ENCODE measurements at regions not wholly inside any gene's neighbourhood (a gene's known extent, or its start where the extent isn't known, plus 50 kb on each side); places are given as distances from the start of the nearest gene placed in this dataset.
"Not testable (repeated sequence)": the region's sequence is repeated elsewhere in the genome, so short reads cannot be mapped to it uniquely, and the experiment has no call there.

DNA sequence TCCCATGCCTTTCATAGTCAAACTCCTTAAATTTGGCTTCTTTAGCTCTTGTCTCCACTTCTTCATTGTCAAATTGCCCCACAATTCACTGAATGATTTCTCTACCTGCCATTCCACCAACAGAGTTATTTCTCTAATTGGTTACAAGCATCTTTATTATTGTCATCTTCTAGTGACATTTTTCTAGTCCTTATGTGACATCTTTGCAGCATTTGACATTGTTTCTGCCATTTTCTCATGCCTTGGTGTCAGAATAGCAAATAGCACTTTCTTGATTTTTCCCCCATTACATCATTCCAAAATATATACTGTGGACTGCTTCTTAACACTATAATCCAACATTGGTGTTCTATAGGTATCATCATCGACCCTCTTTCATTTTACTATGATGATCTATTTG lies 137.7 kb upstream of the HDDC2 start:
- H3K9me3 ChIP-seq (ENCODE audit: control insufficient read depth, low read length) = no peaks in the 10 kb centered on the region
- DNase-seq (no peak), ATAC-seq (ENCODE audit: low FRiP score) (no peak)
- no peaks in the 10 kb centered on the region for H3K27me3 ChIP-seq (ENCODE audit: control insufficient read depth in 1 of 2, insufficient read depth in 2 of 2, low read length in 1 of 2)
- no peak overlapping the region for H3K27ac ChIP-seq (ENCODE audit: low read depth in 1 of 2, low read length in 2 of 2)
- peaks cover 0 to 16% of the 10 kb centered on the region in 2 donors for H3K4me1 ChIP-seq (ENCODE audit: control insufficient read depth in 1 of 2, insufficient read depth in 2 of 2, low read length in 2 of 2)
- no peak overlapping the region for H3K4me3 ChIP-seq (ENCODE audit: low read length in 2 of 2)
- 97 to 98% methylated on average over 1 of the region's 1 CpG for WGBS, 2 donors
- intact Hi-C loops (cut with DNase I) = no loop called here
- H3K36me3 ChIP-seq (ENCODE audit: control insufficient read depth in 1 of 2, insufficient read depth in 2 of 2, low read length in 1 of 2) = peaks cover 0 to 2% of the 10 kb centered on the region in 2 donors

DNA sequence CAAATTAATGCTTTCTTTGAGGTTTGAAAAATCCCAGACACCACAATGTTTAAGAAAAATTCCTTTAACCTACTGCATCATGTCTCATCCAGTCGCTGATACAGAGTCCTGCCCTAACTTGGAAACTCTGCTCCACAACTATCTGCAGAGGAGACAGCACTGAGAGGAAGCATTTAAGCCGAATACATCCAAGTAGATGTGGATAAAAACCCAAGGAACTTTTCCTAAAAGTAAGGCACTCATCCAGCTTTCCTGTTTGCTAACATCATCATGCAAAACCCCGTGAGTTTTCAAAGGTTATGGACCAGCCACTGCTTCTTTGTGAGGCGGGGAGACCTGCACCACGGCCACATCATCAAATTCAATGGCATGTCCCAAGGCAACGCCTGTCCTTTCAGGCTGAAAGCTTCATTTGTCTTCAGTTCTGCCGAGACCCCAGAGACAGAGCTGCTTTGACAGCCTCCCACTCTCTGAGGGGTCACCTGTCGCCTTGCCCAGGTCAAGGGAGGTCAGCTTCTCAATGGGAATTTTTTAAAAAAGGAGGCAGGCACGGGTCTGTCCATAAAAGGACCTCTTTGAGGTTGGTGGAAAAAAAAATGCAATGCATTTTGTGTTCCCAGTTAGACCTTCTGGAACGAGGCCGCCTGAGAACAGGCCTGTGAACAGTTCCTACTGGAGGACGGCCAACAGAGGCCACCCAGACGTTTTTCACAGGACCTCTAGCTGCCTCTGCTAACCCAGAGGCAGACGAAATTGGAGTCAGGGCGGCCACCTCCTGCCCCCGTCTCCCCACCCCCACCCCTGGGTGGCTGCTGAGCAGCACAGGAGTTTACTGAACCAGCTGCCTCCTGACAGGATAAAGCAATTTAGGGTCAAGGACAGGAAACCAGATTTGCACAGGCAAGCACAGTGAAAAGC lies 142.5 kb upstream of the HDDC2 start:
- DNase-seq (peak; percentile 87 to 88), ATAC-seq (ENCODE audit: low FRiP score) (peak; percentile 89)
- peaks cover 0 to 20% of the 10 kb centered on the region in 2 donors for H3K4me1 ChIP-seq (ENCODE audit: control insufficient read depth in 1 of 2, insufficient read depth in 2 of 2, low read length in 2 of 2)
- 2 to 7% methylated on average over 16 of the region's 16 CpGs for WGBS, 2 donors
- peak overlapping the region; percentile 96 to 99 for H3K27ac ChIP-seq (ENCODE audit: low read depth in 1 of 2, low read length in 2 of 2)
- peak overlapping the region; percentile 47 to 67 for H3K4me3 ChIP-seq (ENCODE audit: low read length in 2 of 2)
- intact Hi-C loops (cut with DNase I) = loop anchor here (5.0 to 10.0 kb wide), 2 partner anchors 301 to 303 kb away; partner anchors contain the start of gene HEY2 (in 2 of the 2)
- no peaks in the 10 kb centered on the region for H3K36me3 ChIP-seq (ENCODE audit: control insufficient read depth in 1 of 2, insufficient read depth in 2 of 2, low read length in 1 of 2)
- H3K9me3 ChIP-seq (ENCODE audit: control insufficient read depth, low read length) = no peaks in the 10 kb centered on the region
- H3K27me3 ChIP-seq (ENCODE audit: control insufficient read depth in 1 of 2, insufficient read depth in 2 of 2, low read length in 1 of 2) = no peaks in the 10 kb centered on the region

DNA sequence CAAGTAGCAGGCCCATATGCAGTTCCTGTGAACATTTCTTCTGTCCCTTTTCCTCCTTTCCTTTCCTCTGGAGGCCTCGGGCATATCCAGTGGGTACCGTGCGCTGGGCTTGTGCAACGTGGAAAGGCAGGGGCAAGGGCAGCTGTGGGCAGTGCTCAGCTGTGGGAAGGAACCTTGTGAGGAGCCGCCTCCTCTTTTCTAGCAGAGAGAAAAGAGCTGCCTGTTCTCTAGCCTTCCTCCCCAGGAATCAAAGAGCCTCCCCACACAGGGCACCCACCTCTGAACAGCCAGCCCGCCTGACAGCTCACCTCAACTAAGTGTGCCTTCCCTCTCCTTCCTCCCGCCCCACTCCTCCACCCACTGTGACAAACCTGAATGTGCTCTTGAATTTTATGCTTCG lies 143.3 kb upstream of the HDDC2 start:
- 22 to 23% methylated on average over 7 to 8 of the region's 8 CpGs for WGBS, 2 donors

DNA sequence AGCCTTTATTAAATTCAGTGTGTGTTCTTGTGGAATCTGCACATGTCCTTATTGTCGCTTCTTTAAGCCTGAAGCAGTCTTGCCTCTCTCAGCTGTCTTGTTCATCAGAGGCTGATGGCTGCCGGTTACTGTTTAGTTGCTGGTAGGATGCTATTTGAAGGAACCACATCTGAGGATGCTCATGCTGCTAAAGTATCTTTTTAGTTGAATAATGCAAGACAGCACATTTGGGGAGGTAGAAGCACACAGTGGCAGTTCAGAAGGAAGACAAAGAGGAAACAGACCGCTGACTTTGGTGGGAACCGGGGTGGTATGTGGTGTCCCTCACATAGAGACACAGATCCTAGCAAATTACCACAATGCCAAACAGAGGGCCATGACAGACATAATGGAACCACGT lies 144.2 kb upstream of the HDDC2 start:
- 96% methylated on average over 5 of the region's 5 CpGs for WGBS, 2 donors
- ATAC-seq (ENCODE audit: low FRiP score) (no peak), DNase-seq (no peak)
- H3K27me3 ChIP-seq (ENCODE audit: control insufficient read depth in 1 of 2, insufficient read depth in 2 of 2, low read length in 1 of 2) = no peaks in the 10 kb centered on the region
- peak overlapping the region; percentile 80 to 99 for H3K27ac ChIP-seq (ENCODE audit: low read depth in 1 of 2, low read length in 2 of 2)
- no peak overlapping the region for H3K4me3 ChIP-seq (ENCODE audit: low read length in 2 of 2)
- intact Hi-C loops (cut with DNase I) = loop anchor here in 1 of 2 donors (10.0 kb wide), 1 partner anchor 299 kb away; the partner anchor contains the start of gene HEY2
- no peaks in the 10 kb centered on the region for H3K36me3 ChIP-seq (ENCODE audit: control insufficient read depth in 1 of 2, insufficient read depth in 2 of 2, low read length in 1 of 2)
- H3K9me3 ChIP-seq (ENCODE audit: control insufficient read depth, low read length) = no peaks in the 10 kb centered on the region
- H3K4me1 ChIP-seq (ENCODE audit: control insufficient read depth in 1 of 2, insufficient read depth in 2 of 2, low read length in 2 of 2) = peaks cover 0 to 17% of the 10 kb centered on the region in 2 donors

More for the DNA sequence above, 143.3 kb upstream of the HDDC2 start:
- intact Hi-C loops (cut with DNase I) = loop anchor here in 1 of 2 donors (10.0 kb wide), 1 partner anchor 300 kb away; the partner anchor contains the start of gene HEY2
- no peaks in the 10 kb centered on the region for H3K9me3 ChIP-seq (ENCODE audit: control insufficient read depth, low read length)
- peaks cover 0 to 20% of the 10 kb centered on the region in 2 donors for H3K4me1 ChIP-seq (ENCODE audit: control insufficient read depth in 1 of 2, insufficient read depth in 2 of 2, low read length in 2 of 2)
- peak overlapping the region; percentile 96 to 99 for H3K27ac ChIP-seq (ENCODE audit: low read depth in 1 of 2, low read length in 2 of 2)
- ATAC-seq (ENCODE audit: low FRiP score) = peak; percentile 78
- no peaks in the 10 kb centered on the region for H3K27me3 ChIP-seq (ENCODE audit: control insufficient read depth in 1 of 2, insufficient read depth in 2 of 2, low read length in 1 of 2)
- peak; percentile 61 to 76 for DNase-seq
- peak overlapping the region; percentile 45 to 67 for H3K4me3 ChIP-seq (ENCODE audit: low read length in 2 of 2)
- no peaks in the 10 kb centered on the region for H3K36me3 ChIP-seq (ENCODE audit: control insufficient read depth in 1 of 2, insufficient read depth in 2 of 2, low read length in 1 of 2)

DNA sequence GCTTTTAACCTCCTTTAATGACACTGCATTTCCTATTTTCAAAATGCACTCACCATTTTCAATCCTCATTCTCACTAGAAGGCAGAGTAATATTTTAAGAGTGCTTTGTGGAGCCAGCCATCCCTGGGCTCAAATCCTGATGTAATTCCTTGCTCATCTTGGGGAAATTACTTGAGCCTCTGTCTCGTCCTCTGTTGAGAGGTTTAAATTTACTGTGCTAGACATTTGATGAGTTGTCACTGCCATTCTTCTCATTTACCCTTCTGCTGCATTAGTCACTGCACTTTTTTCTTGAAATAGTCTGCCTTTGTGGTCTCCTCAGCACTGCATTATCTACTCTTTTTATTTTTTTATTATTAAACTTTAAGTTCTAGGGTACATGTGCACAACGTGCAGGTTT lies 150.0 kb upstream of the HDDC2 start:
- ATAC-seq (ENCODE audit: low FRiP score) (no peak), DNase-seq (no peak)
- Histone ChIP-seq H3K36me3 (ENCODE audit: control insufficient read depth in 1 of 2, insufficient read depth in 2 of 2, low read length in 1 of 2) (no peaks in the 10 kb centered on the region), H3K9me3 (ENCODE audit: control insufficient read depth, low read length) (no peaks in the 10 kb centered on the region), H3K4me3 (ENCODE audit: low read length in 2 of 2) (no peak overlapping the region), H3K27ac (ENCODE audit: low read depth in 1 of 2, low read length in 2 of 2) (no peak overlapping the region), H3K4me1 (ENCODE audit: control insufficient read depth in 1 of 2, insufficient read depth in 2 of 2, low read length in 2 of 2) (no peaks in the 10 kb centered on the region), H3K27me3 (ENCODE audit: control insufficient read depth in 1 of 2, insufficient read depth in 2 of 2, low read length in 1 of 2) (no peaks in the 10 kb centered on the region)
- 34 to 40% methylated on average over 2 of the region's 2 CpGs for WGBS, 2 donors
- intact Hi-C loops (cut with DNase I) = no loop called here

DNA sequence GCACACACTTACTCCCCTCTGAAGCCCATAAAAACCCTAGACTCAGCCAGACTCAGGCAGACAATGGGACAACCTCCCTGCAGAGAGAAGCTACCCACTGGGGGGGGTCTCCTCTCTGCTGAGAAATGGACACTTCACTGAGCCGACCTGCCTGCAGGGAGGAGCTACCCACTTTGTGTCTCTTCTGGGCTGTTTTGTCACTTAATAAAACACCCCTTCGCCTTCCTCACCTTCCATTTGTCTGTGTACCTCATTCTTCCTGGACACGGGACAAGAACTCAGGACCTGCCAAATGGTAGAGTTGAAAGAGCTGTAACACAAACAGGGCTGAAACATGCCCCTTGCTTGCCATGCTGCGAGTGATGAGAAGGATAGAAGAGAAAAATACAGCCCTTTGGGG lies 151.7 kb upstream of the HDDC2 start:
- no peaks in the 10 kb centered on the region for H3K27me3 ChIP-seq (ENCODE audit: control insufficient read depth in 1 of 2, insufficient read depth in 2 of 2, low read length in 1 of 2)
- no peaks in the 10 kb centered on the region for H3K36me3 ChIP-seq (ENCODE audit: control insufficient read depth in 1 of 2, insufficient read depth in 2 of 2, low read length in 1 of 2)
- intact Hi-C loops (cut with DNase I) = no loop called here
- WGBS, 2 donors = 72% methylated on average over 4 of the region's 4 CpGs
- no peaks in the 10 kb centered on the region for H3K4me1 ChIP-seq (ENCODE audit: control insufficient read depth in 1 of 2, insufficient read depth in 2 of 2, low read length in 2 of 2)
- DNase-seq = no peak
- H3K9me3 ChIP-seq (ENCODE audit: control insufficient read depth, low read length) = no peaks in the 10 kb centered on the region
- H3K27ac ChIP-seq (ENCODE audit: low read depth in 1 of 2, low read length in 2 of 2) = no peak overlapping the region
- no peak for ATAC-seq (ENCODE audit: low FRiP score)
- H3K4me3 ChIP-seq (ENCODE audit: low read length in 2 of 2) = no peak overlapping the region

DNA sequence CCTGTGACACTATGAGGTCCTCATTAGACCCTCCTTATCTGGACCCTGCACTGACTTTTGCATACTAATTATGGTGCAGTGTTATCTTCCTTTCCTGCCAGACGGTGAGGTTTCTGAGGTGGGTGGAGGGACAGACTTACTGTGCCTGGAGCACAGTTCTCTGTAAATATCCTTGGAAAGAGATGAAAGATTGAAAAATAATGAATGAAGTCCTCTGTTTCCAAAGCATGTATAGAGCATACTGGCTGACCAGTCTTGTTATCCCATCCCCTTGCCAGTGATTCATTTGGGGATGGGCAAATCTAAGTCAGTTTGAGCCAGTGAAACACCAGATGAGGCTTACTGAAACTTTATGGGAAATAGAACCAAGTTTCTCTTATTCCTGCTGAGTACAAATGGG lies 152.6 kb upstream of the HDDC2 start:
- Histone ChIP-seq H3K9me3 (ENCODE audit: control insufficient read depth, low read length) (no peaks in the 10 kb centered on the region), H3K27ac (ENCODE audit: low read depth in 1 of 2, low read length in 2 of 2) (no peak overlapping the region), H3K4me3 (ENCODE audit: low read length in 2 of 2) (no peak overlapping the region), H3K4me1 (ENCODE audit: control insufficient read depth in 1 of 2, insufficient read depth in 2 of 2, low read length in 2 of 2) (no peaks in the 10 kb centered on the region), H3K36me3 (ENCODE audit: control insufficient read depth in 1 of 2, insufficient read depth in 2 of 2, low read length in 1 of 2) (no peaks in the 10 kb centered on the region), H3K27me3 (ENCODE audit: control insufficient read depth in 1 of 2, insufficient read depth in 2 of 2, low read length in 1 of 2) (no peaks in the 10 kb centered on the region)
- DNase-seq (no peak), ATAC-seq (ENCODE audit: low FRiP score) (no peak)
- intact Hi-C loops (cut with DNase I) = no loop called here
- 96 to 100% methylated on average over 1 of the region's 1 CpG for WGBS, 2 donors

DNA sequence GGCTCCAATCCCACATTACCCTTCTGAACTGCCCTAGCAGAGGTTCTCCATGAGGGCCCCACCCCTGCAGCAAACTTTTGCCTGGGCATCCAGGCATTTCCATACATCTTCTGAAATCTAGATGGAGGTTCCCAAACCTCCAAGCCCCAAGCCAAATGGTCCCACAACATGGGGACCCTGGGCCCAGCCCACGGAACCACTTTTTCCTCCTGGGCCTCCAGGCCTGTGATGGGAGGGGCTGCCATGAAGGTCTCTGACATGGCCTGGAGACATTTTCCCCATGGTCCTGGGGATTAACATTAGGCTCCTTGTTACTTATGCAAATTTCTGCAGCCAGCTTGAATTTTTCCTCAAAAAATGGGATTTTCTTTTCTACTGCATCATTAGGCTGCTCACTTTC lies 156.7 kb upstream of the HDDC2 start:
- H3K4me3 ChIP-seq (ENCODE audit: low read length in 2 of 2); H3K36me3 ChIP-seq (ENCODE audit: control insufficient read depth in 1 of 2, insufficient read depth in 2 of 2, low read length in 1 of 2); H3K9me3 ChIP-seq (ENCODE audit: control insufficient read depth, low read length); ATAC-seq (ENCODE audit: low FRiP score); H3K4me1 ChIP-seq (ENCODE audit: control insufficient read depth in 1 of 2, insufficient read depth in 2 of 2, low read length in 2 of 2); DNase-seq; H3K27ac ChIP-seq (ENCODE audit: low read depth in 1 of 2, low read length in 2 of 2); H3K27me3 ChIP-seq (ENCODE audit: control insufficient read depth in 1 of 2, insufficient read depth in 2 of 2, low read length in 1 of 2); intact Hi-C loops (cut with DNase I): not testable (repeated sequence)
- WGBS, 2 donors = 98 to 100% methylated on average over 1 of the region's 1 CpG

DNA sequence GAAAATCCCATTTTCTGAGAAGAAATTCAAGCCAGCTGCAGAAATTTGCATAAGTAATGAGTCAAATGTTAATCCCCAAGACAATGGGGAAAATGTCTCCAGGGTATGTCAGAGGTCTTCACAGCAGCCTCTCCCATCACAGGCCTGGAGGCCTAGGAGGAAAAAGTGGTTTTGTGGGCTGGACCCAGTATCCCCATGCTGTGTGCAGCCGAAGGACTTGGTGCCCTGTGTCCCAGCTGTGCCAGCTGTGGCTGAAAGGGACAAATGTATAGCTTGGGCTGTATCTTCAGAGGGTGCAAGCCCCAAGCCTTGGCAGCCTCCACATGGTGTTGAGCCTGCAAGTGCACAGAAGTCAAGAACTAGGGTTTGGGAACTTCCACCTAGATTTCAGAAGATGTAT lies 163.6 kb upstream of the HDDC2 start:
- intact Hi-C loops (cut with DNase I); ATAC-seq (ENCODE audit: low FRiP score); H3K27ac ChIP-seq (ENCODE audit: low read depth in 1 of 2, low read length in 2 of 2); DNase-seq; H3K27me3 ChIP-seq (ENCODE audit: control insufficient read depth in 1 of 2, insufficient read depth in 2 of 2, low read length in 1 of 2); H3K4me1 ChIP-seq (ENCODE audit: control insufficient read depth in 1 of 2, insufficient read depth in 2 of 2, low read length in 2 of 2); H3K9me3 ChIP-seq (ENCODE audit: control insufficient read depth, low read length); H3K36me3 ChIP-seq (ENCODE audit: control insufficient read depth in 1 of 2, insufficient read depth in 2 of 2, low read length in 1 of 2); H3K4me3 ChIP-seq (ENCODE audit: low read length in 2 of 2): not testable (repeated sequence)
- WGBS, 2 donors = 95 to 98% methylated on average over 1 of the region's 1 CpG
